Endothelial cell of umbilical vein (primary cell): ENCODE measurements at regions not wholly inside any gene's neighbourhood (a gene's known extent, or its start where the extent isn't known, plus 50 kb on each side); places are given as distances from the start of the nearest gene placed in this dataset.

ENCODE experiments used
- BruUV-seq: library from RNA; stranded (reverse); fragments of 400-500 nt; replicated peaks from 2 replicates; lab custom pipeline; 2021; lab: Mats Ljungman, UMichigan
- CTCF ChIA-PET: fragments of 300-600, 350-600 bp; sonication (Branson Sonifier 250); formaldehyde crosslinking; loops from one replicate; lab custom pipeline; 2021; ENCODE audit warnings: antibody characterized with exemption, inconsistent platforms; lab: Charles Lee
- POLR2A ChIA-PET: fragments of 300-600, 350-600 bp; sonication (Branson Sonifier 250); formaldehyde crosslinking; loops from one replicate; lab custom pipeline; 2021; ENCODE audit warnings: antibody characterized with exemption, inconsistent platforms; lab: Charles Lee
- DNase-seq: peaks from one replicate; pipeline ENCODE4 v3.0.0-alpha.2; 2011; ENCODE audit warnings: low read depth, low spot score
- FAIRE-seq: peaks from 2 replicates; lab custom pipeline; 2011; peaks lifted over from hg19 to GRCh38; lab: Jason Lieb, UNC
- H2AFZ ChIP-seq: 2 replicates; pipeline ENCODE4 v1.6.0; 2012; ENCODE audit warnings: low read depth, low read length, control low read depth, inconsistent platforms
- H3K27ac ChIP-seq: 2 replicates; pipeline ENCODE4 v1.5.1; 2011; ENCODE audit warnings: low read depth, mild to moderate bottlenecking, control low read depth, low read length, moderate library complexity; ENCODE audit not compliant: insufficient read depth
- H3K27me3 ChIP-seq, 2 experiments: 2 replicates each; pipeline versions ENCODE4 v1.6.0 to v1.6.1; 2011; ENCODE audit warnings: low read length in 2 of 2, mixed read lengths in 1 of 2; ENCODE audit not compliant: control insufficient read depth in 2 of 2, insufficient read depth in 2 of 2
- H3K36me3 ChIP-seq, 2 experiments: 2 replicates in 1 of 2; 3 replicates in 1 of 2; pipeline ENCODE4 v1.5.1; 2011; ENCODE audit warnings: low read length in 2 of 2, mild to moderate bottlenecking in 1 of 2, moderate library complexity in 1 of 2; ENCODE audit not compliant: control insufficient read depth in 2 of 2, insufficient read depth in 2 of 2; ENCODE audit errors: extremely low read depth in 1 of 2
- H3K4me1 ChIP-seq: 3 replicates; pipeline ENCODE4 v1.5.1; 2011; ENCODE audit warnings: mild to moderate bottlenecking, low read length; ENCODE audit not compliant: control insufficient read depth, insufficient read depth; ENCODE audit errors: extremely low read depth
- H3K4me2 ChIP-seq: 2 replicates; pipeline ENCODE4 v1.6.1; 2011; ENCODE audit warnings: low read length, control low read depth, mixed read lengths; ENCODE audit not compliant: insufficient read depth
- H3K4me3 ChIP-seq, 3 experiments: fragments of 200-600 bp in 1 of 3; sonication (generic), shearing (Covaris generic) in 1 of 3; replicated peaks in 1 of 3; 2 replicates each; pipeline ENCODE4 v1.5.1; 2011 to 2016; ENCODE audit warnings: control low read depth in 3 of 3, low read length in 3 of 3, mild to moderate bottlenecking in 2 of 3, inconsistent platforms in 1 of 3, low read depth in 1 of 3, moderate library complexity in 1 of 3; ENCODE audit not compliant: insufficient read depth in 1 of 3
- H3K79me2 ChIP-seq: 2 replicates; pipeline ENCODE4 v1.6.0; 2012; ENCODE audit warnings: low read length, inconsistent platforms; ENCODE audit not compliant: control insufficient read depth, insufficient read depth
- H3K9ac ChIP-seq: replicated peaks from 2 replicates; pipeline ENCODE3; 2011; ENCODE audit warnings: low read length, control low read depth; ENCODE audit not compliant: insufficient read depth; ENCODE audit errors: extremely low read depth
- H3K9me1 ChIP-seq: replicated peaks from 3 replicates; pipeline ENCODE4 v1.6.0; 2011; ENCODE audit warnings: mild to moderate bottlenecking, low read length; ENCODE audit not compliant: control insufficient read depth, insufficient read depth; ENCODE audit errors: extremely low read depth
- H3K9me3 ChIP-seq: replicated peaks from 2 replicates; pipeline ENCODE4 v1.5.1; 2012; ENCODE audit warnings: low read length, inconsistent platforms; ENCODE audit not compliant: control insufficient read depth, insufficient read depth
- H4K20me1 ChIP-seq: replicated peaks from 2 replicates; pipeline ENCODE3; 2011; ENCODE audit warnings: mild to moderate bottlenecking, low read length; ENCODE audit not compliant: control insufficient read depth, insufficient read depth; ENCODE audit errors: extremely low read depth
- FOS ChIP-seq: IDR thresholded peaks from 2 replicates; pipeline ENCODE4 v1.6.1; 2011; ENCODE audit warnings: mild to moderate bottlenecking, low read length, moderate library complexity, borderline replicate concordance; ENCODE audit not compliant: insufficient read depth
- GATA2 ChIP-seq: IDR thresholded peaks from 2 replicates; pipeline ENCODE4 v1.7.0; 2011; ENCODE audit warnings: low read depth, mild to moderate bottlenecking, moderate library complexity, mixed read lengths, low read length; ENCODE audit not compliant: insufficient read length, insufficient read depth
- JUN ChIP-seq: IDR thresholded peaks from 2 replicates; pipeline ENCODE4 v1.6.1; 2011; ENCODE audit warnings: borderline replicate concordance, low read depth; ENCODE audit not compliant: insufficient read length, insufficient read depth
- MAX ChIP-seq: IDR thresholded peaks from 2 replicates; pipeline ENCODE4 v1.6.1; 2011; ENCODE audit not compliant: insufficient read depth, insufficient read length
- MYC ChIP-seq: IDR thresholded peaks from one replicate; pipeline ENCODE4 v1.6.1; 2011; ENCODE audit warnings: mild to moderate bottlenecking, low read depth, low read length
- POLR2A ChIP-seq: IDR thresholded peaks from 2 replicates; pipeline ENCODE4 v1.6.1; 2012; ENCODE audit warnings: low read depth, mild to moderate bottlenecking, control low read depth, low read length
- POLR2AphosphoS5 ChIP-seq: IDR thresholded peaks from 2 replicates; pipeline ENCODE4 v1.6.1; 2012; ENCODE audit warnings: low read depth, mild to moderate bottlenecking, control low read depth, low read length, moderate library complexity; ENCODE audit not compliant: insufficient read depth
- dilution Hi-C: fragments of 300-500 bp; cut with MboI; formaldehyde crosslinking; loops from one replicate; pipeline ENCODE4 v1.15.0; 2019; ENCODE audit warnings: low sequenced_read_pairs; ENCODE audit not compliant: extremely low pct_ligation_motif_present
- intact Hi-C: fragments of 100-400 bp; cut with micrococcal nuclease; formaldehyde crosslinking; loops from one replicate; pipeline ENCODE4 v1.10.0; 2022
- TF ChIP-seq, protein P1 (sequence below), 2 donors: IDR thresholded peaks; 1 replicate in 1 of 2; 2 replicates in 1 of 2; pipeline ENCODE4 v1.5.1; 2011; ENCODE audit warnings: low read length in 2 of 2, mild to moderate bottlenecking in 2 of 2, moderate library complexity in 2 of 2, control low read depth in 1 of 2, inconsistent platforms in 1 of 2, low read depth in 1 of 2; ENCODE audit not compliant: insufficient read depth in 1 of 2; ENCODE audit errors: extremely low read depth in 1 of 2

- Histone ChIP-seq H3K9me3 (no peaks in the 10 kb centered on the region), H3K4me3 (no peak overlapping the region), H3K27ac (no peak overlapping the region), H3K27me3 (no peaks in the 10 kb centered on the region), H3K79me2 (no peaks in the 10 kb centered on the region), H3K9me1 (no peaks in the 10 kb centered on the region), H3K9ac (no peak overlapping the region), H2AFZ (no peak overlapping the region), H3K4me1 (no peaks in the 10 kb centered on the region), H4K20me1 (no peaks in the 10 kb centered on the region), H3K4me2 (no peak overlapping the region), H3K36me3 (no peaks in the 10 kb centered on the region)
- ChIA-PET CTCF (interaction anchor here (0.8 to 1.1 kb wide), 3 partner anchors 14 to 83 kb away, joined by 3 to 5 read pairs (median 3); no protein-coding TSS in a partner anchor), POLR2A (no interaction called here)
- no TSS peak for BruUV-seq
- DNase-seq: no peak
- FAIRE-seq: no peak
- TF ChIP-seq GATA2: no peak
- TF ChIP-seq POLR2AphosphoS5: no peak
- TF ChIP-seq, protein P1, sequence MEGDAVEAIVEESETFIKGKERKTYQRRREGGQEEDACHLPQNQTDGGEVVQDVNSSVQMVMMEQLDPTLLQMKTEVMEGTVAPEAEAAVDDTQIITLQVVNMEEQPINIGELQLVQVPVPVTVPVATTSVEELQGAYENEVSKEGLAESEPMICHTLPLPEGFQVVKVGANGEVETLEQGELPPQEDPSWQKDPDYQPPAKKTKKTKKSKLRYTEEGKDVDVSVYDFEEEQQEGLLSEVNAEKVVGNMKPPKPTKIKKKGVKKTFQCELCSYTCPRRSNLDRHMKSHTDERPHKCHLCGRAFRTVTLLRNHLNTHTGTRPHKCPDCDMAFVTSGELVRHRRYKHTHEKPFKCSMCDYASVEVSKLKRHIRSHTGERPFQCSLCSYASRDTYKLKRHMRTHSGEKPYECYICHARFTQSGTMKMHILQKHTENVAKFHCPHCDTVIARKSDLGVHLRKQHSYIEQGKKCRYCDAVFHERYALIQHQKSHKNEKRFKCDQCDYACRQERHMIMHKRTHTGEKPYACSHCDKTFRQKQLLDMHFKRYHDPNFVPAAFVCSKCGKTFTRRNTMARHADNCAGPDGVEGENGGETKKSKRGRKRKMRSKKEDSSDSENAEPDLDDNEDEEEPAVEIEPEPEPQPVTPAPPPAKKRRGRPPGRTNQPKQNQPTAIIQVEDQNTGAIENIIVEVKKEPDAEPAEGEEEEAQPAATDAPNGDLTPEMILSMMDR (IDR thresholded peaks at IDR 0.05; ENCODE audit: extremely low read depth in 1 of 2, insufficient read depth in 1 of 2, low read depth in 1 of 2, low read length in 2 of 2): no peak
- TF ChIP-seq FOS: no peak
- no peak for TF ChIP-seq MYC
- TF ChIP-seq MAX: no peak
- no peak for TF ChIP-seq JUN
- no peak for TF ChIP-seq POLR2A
- dilution Hi-C loops: no loop called here
- intact Hi-C loops: no loop called here
These were observed 274.1 kb downstream of the SEC14L1 start for GRCh38 chr17:77414811-77415400.
